NOMO-1 treated with dmso at 0.1 percent for 144 hours (cell line): ENCODE measurements at regions not wholly inside any gene's neighbourhood (a gene's known extent, or its start where the extent isn't known, plus 50 kb on each side); places are given as distances from the start of the nearest gene placed in this dataset.
"Not testable (repeated sequence)": the region's sequence is repeated elsewhere in the genome, so short reads cannot be mapped to it uniquely, and the experiment has no call there.

ENCODE experiments used
- DNase-seq: peaks from one replicate; lab custom pipeline; 2025; ENCODE audit not compliant: unreplicated experiment; lab: John Stamatoyannopoulos, UW

GRCh38 chr6:145277358-145278086, 457.8 kb downstream of the EPM2A start:
- DNase-seq = no peak

GRCh38 chr6:145278163-145278807, 457.0 kb downstream of the EPM2A start:
- no peak for DNase-seq

GRCh38 chr6:145279551-145279950, 455.8 kb downstream of the EPM2A start:
- DNase-seq = no peak

DNA sequence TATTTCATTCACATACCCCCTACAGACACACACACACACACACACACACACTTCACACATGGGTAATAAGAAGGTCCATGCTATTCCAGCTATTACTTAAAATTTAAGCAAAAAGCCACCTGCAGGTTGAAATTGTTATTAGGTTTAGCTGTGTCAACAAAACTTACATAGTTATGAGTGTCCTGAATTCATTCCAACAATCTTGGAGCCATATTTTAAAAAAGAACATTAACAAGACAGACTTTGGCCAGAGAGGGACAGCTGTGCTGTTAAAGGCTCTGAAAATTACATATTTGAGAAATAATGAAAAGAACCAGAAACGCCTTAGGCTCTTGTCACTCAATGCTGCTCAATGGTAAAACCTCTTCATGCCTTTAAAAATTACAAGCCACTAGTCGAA, 455.3 kb downstream of the EPM2A start:
- no peak for DNase-seq

- DNase-seq = not testable (repeated sequence)
Measured at GRCh38 chr6:145283209-145283608, 452.1 kb downstream of the EPM2A start.

DNA sequence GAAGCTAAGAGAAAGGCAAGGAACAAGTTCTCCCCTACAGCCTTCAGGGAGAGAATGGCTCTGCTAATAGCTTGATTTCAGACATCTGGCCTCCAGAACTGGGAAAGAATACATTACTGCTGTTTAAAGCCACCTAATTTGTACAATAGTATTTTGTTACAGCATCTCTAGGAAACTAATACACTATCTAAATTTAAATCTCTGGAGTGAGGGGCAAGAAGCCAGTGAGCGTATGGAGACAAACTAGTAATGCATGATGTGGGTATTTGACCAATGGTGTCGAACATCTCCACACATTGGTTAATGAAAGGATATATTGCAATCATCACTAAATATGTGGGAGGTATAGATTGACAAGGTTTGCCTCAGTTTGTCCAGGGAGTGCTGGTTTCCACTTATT, 451.5 kb downstream of the EPM2A start:
- no peak for DNase-seq

DNA sequence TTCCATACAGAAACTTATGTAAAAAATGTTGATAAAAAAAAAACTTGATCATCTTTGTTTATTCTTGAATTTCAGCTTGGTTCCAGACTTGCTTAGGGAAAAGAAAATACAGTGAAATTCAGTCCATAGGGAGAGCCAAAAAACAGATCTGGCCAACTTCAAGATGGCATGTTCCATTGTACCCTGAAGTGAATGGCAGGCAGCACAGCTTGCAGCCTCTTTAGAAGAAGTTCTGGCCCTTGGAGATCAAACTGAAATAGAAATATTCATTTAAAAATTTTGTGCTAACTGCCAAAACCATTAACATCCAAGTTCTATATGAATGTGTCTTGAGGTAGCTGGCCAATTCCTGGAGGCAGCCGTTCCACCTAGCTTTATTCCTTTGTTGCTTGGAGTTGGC, 448.4 kb downstream of the EPM2A start:
- no peak for DNase-seq

- DNase-seq = no peak
Measured at GRCh38 chr6:145289573-145289972, 445.7 kb downstream of the EPM2A start.

DNA sequence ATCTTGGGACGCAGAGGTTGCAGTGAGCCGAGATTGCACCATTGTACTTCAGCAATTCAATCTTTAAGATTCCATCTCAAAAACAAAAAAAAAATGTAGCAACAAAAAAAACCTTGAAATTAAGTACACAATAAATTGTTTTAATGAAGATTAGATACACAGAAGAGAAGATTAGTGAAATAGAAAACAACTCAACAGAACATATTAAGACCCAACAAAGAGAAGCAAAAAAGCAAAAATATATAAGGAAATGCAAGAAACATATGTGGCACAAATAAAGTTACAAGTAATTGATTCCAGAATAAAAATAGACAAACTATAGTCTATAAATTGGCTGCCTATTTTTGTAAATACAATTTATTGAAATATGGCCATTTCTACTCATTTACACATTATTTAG, 445.2 kb downstream of the EPM2A start:
- no peak for DNase-seq

DNA sequence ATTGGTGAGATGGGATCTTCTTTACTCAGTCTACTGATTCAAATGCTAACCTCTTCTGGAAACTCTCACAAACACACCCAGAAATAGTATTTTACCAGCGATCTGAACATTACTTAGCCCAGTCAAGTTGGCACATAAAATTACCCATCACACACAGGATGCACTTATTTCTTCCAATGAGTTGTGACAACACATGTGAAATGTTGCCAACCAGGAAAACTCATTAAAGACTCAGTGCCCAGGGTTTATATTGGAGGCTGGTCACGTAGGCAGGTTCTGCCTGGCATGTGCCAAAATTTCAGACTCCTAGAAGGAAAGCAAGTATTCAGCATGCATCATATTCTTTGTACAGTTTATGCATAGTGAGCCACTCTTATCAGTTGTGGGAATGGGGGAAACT, 443.3 kb downstream of the EPM2A start:
- no peak for DNase-seq

GRCh38 chr6:145294942-145295341, 440.4 kb downstream of the EPM2A start:
- no peak for DNase-seq

DNA sequence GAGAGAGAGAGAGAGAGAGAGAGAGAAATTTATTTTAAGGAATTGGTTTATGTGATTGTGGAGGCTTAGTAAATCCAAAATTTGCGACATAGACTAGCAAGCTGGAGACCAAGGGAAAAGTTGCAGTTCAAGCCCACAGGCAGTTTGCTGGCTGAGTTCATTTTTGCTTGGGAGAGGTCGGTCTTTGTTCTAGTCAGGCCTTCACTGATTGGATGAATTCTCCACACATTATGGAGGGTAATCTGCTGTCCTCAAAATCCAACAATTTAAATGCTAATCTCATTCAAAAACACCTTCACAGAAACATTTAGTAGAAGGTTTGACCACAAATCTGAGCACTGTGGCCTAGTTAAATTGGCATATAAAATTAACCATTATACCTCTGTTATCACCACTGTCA, 439.6 kb downstream of the EPM2A start:
- DNase-seq = no peak

- no peak for DNase-seq
Measured at GRCh38 chr6:145305670-145306069, 429.6 kb downstream of the EPM2A start.

GRCh38 chr6:145306489-145306888, 428.8 kb downstream of the EPM2A start:
- DNase-seq = no peak

- DNase-seq = no peak
Measured at GRCh38 chr6:145309842-145310535, 425.3 kb downstream of the EPM2A start.

GRCh38 chr6:145312481-145312880, 422.8 kb downstream of the EPM2A start:
- no peak for DNase-seq

DNA sequence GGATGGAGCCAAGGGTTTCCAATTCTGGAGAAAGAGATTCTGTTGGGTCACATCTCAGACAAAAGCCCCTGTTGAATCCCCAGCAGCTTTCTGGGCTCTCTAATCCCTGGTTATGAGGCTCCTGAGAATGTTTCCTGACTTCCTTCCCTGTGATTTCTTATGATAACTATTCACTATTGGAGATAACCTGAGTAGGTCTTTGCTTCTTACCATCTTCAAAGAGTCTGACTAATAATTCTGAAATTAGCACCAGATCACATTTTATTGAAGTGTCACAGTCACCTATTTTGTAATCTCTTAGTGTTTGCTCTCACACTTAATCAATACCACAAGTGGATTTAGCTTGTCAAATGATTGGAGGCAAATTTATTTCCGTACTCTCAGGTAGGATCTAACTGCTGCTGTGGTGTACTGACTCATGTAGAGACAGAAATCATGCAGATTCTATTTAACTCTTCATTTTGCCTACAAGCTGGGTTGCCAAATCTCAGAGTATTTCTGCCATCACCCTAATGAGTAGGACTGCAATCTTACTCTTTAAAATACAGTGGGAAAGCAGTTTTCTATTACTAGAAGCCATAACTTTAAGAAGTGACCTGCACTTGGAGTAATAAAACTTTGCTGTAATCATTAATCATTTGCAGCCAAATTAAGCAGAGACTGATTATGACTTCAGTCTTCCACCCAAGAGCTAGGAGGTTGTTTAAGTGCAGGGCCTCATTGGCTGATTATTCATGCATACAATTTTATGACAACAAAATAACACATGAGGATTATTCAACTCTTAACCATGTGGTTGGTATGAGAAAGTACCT, 422.1 kb downstream of the EPM2A start:
- DNase-seq = no peak

- DNase-seq = no peak
Measured at GRCh38 chr6:145315982-145316600, 419.2 kb downstream of the EPM2A start.

- DNase-seq = no peak
Measured at GRCh38 chr6:145318952-145319351, 416.4 kb downstream of the EPM2A start.

DNA sequence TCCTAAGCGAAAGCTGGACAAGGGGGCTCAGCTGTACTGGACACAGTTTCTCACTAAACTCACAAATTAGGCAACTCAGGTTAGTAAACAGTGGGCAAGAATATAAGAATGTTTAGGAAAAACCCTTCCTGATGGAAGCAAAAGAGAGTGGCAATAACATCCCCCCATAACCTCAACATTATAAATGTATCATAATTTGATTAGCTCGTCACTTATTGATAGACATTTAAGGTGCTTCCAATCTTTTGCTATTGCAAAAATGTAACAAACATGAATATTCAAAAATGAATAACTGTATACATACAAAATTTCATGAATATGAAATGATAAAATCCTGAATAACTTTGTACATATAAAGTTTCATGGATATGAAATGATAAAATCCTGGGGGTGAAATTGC, 415.7 kb downstream of the EPM2A start:
- no peak for DNase-seq

DNA sequence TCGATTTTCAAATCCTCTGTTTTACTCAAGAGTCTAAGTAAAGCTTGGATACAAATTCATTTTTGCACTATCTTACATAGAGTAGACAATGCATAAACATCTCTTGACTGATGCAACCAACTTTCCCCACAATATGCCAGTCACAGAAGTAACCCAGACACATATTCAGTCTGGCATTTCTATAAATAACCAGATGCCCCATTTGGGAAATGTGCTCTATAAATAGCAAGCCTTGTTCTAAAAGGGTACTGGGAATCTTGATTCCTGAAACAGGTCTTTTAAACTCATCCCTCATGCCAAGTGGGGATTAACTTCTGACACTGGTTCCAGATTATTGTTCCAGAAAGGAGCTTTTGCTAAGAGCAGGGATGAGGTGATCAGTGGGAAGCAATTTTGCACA, 411.7 kb downstream of the EPM2A start:
- DNase-seq = no peak
